DOHH2 (cell line): ENCODE measurements at regions not wholly inside any gene's neighbourhood (a gene's known extent, or its start where the extent isn't known, plus 50 kb on each side); places are given as distances from the start of the nearest gene placed in this dataset.

ENCODE experiments used
- CTCF ChIP-seq: fragments of 200-600 bp; sonication (generic); IDR thresholded peaks from one replicate; pipeline ENCODE4 v1.5.1; 2014; ENCODE audit warnings: antibody characterized with exemption, mild to moderate bottlenecking, low read depth, low read length; ENCODE audit not compliant: poor library complexity, severe bottlenecking
- EZH2phosphoT487 ChIP-seq: fragments of 200-600 bp; sonication (generic); IDR thresholded peaks from 2 replicates; pipeline ENCODE4 v1.6.1; 2017; ENCODE audit warnings: borderline replicate concordance, mild to moderate bottlenecking, antibody characterized with exemption, low read length, moderate library complexity, mixed read lengths

- TF ChIP-seq CTCF (no peak), EZH2phosphoT487 (no peak)
These were observed 460.6 kb downstream of the CETN3 start for GRCh38 chr5:89948977-89949376.
